Keratinocyte (primary cell): ENCODE measurements at regions not wholly inside any gene's neighbourhood (a gene's known extent, or its start where the extent isn't known, plus 50 kb on each side); places are given as distances from the start of the nearest gene placed in this dataset.

Experiments used
- CTCF ChIP-seq, 3 experiments: IDR thresholded peaks in 1 of 3; conservative IDR thresholded peaks in 1 of 3; optimal IDR thresholded peaks in 1 of 3; 2 replicates in 2 of 3; 3 replicates in 1 of 3; pipeline versions ENCODE3 to v1.5.1; 2011; ENCODE audit warnings: low read length in 3 of 3, mild to moderate bottlenecking in 3 of 3, moderate library complexity in 2 of 3, control low read depth in 1 of 3, inconsistent platforms in 1 of 3; ENCODE audit not compliant: insufficient read depth in 2 of 3; ENCODE audit errors: extremely low read depth in 1 of 3
- EZH2 ChIP-seq: IDR thresholded peaks from one replicate; pipeline ENCODE4 v1.6.1; 2012; ENCODE audit warnings: inconsistent platforms, mild to moderate bottlenecking, low read length, moderate library complexity

GRCh38 chr12:20122274-20122673, 246.1 kb upstream of the PDE3A start:
- TF ChIP-seq CTCF (optimal IDR thresholded peaks at IDR 0.05 in 1 of 3, IDR thresholded peaks at IDR 0.05 in 1 of 3, conservative IDR thresholded peaks at IDR 0.05 in 1 of 3; ENCODE audit: extremely low read depth in 1 of 3, insufficient read depth in 2 of 3, low read length in 3 of 3) (no peak), EZH2 (no peak)
